ENCODE measurements at regions not wholly inside any gene's neighbourhood (a gene's known extent, or its start where the extent isn't known, plus 50 kb on each side); places are given as distances from the start of the nearest gene placed in this dataset.

DNA sequence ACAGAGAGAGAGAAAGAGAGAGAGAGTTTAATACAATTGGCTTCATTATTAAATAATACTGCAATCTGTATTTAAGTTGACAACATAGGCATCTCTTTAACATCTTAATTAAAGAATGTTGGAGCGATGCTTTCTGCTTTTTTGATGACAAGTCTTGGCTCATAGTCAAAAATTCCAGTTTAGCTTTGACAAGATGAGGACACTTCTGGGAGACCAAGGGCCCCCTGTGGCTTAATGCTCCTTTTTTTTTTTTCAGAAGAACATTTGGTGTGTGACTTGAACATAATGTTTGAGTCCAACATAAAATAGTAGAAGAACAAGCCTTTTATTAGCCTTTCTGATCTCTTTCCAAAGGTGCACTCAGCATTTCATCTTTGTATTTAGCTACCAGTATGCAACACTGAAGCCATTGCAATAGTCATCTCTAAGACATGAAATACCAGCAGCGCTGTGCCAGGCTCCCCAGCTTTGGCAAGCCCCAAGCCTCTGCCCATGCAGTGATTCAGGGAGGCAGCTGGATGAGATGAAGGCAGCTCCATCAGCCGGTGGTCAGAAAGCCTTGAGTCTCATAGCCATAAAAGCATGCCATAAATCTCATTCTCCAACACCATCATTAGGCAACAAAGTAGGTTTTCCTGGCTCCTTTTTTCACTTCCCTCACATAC lies 349.4 kb upstream of the SEMA6D start:
- no peak for DNase-seq (ENCODE audit: low read depth in 4 of 4, low spot score in 3 of 4)

DNA sequence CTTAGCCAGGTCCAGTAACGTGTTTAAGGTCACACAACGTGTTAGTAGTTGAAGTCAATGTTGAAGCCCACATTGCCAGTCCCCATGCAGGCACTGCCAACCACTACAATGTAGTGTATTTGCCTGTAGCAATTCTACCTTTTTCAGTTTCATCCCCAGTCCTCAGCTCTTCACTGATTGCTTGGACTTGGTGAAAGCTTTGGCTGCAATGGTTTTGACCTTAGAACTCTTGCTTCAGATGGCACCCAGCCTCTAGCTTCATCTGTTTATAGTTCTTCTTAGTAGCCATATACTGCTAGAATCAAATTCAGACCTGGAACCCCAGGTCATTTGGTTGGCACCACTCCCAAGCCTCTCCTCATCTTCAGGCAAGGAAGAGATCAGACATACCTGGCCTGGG lies 345.4 kb upstream of the SEMA6D start:
- no peak for DNase-seq (ENCODE audit: low read depth in 4 of 4, low spot score in 3 of 4)

DNA sequence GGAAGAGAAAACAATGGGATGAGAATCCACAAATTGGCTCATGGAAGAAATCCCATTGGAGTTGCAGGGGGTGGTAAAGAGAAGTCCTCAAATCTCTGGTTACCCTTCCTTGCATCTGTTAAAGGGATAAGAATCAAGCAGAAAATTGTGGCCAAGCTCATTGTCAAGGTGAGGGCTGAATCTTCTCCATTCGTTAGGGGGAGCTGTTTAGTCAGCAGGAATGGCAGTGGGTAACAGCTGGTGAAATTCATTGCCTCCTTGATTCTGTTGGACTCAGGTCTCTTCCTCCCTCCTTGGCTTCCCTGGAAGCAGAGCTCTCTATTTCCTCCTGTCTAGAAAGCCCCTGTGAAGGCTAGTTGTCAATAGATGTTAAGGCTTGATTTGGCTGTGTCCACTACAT lies 343.1 kb upstream of the SEMA6D start:
- DNase-seq (ENCODE audit: low read depth in 4 of 4, low spot score in 3 of 4), result no peak

DNA sequence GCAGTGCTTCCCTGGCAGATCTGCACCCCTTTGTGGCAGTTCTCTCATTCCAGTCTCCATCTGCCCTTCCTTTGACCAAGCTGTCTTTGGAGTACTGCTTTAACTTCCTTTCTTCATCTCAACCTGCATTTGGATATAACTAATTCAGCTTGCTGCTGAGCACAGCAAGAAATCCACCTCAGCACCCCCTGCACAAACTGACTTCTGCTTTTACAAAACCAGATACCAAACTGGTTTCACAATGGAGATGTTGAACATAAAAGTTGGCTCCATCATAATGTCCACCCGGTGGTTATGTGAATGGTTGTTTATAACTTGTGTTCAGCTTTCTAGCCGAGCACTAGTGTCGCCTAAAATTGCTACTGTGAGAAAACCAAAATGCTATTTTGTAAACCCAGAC lies 341.1 kb upstream of the SEMA6D start:
- no peak for DNase-seq (ENCODE audit: low read depth in 4 of 4, low spot score in 3 of 4)

DNA sequence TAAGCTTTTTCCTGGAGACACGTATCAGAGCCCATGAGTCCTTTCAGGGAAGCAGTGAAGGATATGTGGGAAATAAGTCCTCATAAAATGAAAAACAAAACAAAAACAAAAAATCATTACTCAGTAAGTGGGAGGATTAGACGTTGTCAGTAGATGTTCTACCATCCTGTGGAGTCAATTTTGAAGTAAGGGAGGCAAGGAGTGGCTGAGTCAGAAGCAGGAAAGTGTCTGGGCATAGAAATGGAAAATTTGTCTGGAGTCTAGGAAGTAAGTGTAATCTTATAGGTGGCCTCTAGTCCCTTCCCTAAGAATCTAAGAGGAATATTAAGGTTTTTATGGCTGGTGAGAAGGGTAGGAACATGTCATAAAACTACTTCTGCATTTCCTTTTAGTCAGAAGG lies 339.8 kb upstream of the SEMA6D start:
- DNase-seq (ENCODE audit: low read depth in 4 of 4, low spot score in 3 of 4), result no peak

DNA sequence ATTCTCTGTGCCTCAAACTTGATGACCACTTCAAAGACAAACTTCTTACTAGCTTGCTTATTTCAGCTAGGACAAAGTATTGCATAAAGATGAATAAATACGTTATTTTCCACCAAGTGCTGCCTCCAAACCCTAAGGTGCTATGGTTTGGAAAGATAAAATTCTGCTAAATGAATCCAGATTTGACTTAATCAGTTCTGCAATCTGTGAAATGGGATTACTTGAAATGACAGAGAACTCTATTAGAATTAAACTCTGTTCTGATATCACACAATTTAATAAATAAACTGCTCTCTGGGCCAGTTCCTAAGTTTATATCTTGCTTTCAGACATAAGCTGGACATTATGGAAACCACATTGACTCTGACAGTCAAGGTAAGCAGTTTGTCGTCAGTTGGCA lies 338.8 kb upstream of the SEMA6D start:
- DNase-seq (ENCODE audit: low read depth in 4 of 4, low spot score in 3 of 4), result no peak

DNA sequence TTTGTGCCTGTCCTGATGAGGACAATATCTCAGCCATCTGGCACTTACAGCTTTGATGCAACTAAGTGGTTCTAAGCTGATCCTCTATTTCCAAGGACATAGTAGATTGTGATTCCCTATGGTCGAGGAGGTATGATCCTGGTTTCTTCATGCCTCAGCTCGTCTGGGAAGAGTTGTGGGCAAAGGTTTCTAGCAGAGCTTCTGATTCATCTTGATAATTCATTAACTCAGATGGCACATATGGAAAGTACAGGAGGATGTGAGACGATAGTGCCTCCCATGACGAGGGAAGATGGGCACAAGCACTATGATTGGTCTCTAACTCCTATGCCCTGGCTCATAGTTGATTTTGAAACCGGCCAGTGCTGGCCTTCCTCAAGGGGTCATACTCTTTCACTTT lies 334.2 kb upstream of the SEMA6D start:
- DNase-seq (ENCODE audit: low read depth in 4 of 4, low spot score in 3 of 4), result no peak

DNA sequence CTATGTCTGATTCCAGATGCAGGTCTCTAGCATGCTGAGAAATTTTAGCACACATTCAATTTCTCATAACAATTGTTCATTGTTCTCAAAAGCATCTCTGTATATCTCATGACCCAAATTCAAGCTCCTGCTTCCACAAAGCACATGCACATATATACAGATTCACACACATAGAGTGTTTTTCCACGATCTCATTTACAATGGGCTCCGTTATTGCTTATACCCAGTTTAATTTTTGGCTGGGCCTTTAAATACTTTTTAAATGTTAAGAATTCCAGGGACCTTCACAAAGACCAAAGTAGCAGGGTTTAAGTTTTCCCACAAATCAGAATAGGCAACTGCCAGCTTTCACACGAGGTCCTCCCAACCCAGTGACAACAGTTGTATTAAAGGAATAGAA lies 333.5 kb upstream of the SEMA6D start:
- DNase-seq (ENCODE audit: low read depth in 4 of 4, low spot score in 3 of 4), result no peak

DNA sequence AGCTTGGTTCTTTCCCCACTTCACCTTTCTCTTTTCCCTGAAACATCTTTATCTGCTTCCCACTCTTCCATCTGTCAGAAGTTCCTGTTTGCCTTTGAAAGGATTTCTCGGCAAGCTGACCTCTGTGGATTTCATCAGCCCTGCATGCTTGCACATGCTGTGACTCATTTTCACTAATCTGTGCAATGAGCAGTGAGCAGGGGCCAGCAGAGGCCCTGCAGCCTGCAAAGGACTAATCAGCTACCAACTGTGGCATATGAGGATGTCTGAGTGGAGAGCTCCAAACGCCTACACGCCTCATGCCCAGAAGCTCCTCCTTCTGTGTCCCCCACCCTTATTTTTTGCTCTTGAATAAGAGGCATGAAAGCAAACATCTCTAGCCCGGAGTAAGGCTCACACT lies 333.0 kb upstream of the SEMA6D start:
- no peak for DNase-seq (ENCODE audit: low read depth in 4 of 4, low spot score in 3 of 4)

DNA sequence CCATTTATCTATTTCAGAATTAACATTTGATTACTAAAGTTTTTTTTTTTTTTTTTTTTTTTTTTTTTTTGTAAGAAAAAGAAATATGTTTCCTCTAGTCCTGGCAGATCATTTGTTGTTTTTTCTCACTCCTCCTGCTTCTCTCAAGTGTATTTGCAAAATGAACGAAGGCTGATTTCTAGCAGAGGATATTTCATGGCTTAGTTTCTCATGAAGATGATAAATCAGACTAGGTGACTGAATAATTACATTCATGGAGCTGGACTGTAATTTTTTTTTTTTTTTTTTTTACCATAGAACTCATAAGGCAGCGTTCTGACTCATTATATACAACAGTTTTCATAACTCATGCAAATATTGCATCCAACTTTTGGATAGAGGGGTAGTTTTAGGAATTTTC lies 332.5 kb upstream of the SEMA6D start:
- DNase-seq (ENCODE audit: low read depth in 4 of 4, low spot score in 3 of 4), result no peak

DNA sequence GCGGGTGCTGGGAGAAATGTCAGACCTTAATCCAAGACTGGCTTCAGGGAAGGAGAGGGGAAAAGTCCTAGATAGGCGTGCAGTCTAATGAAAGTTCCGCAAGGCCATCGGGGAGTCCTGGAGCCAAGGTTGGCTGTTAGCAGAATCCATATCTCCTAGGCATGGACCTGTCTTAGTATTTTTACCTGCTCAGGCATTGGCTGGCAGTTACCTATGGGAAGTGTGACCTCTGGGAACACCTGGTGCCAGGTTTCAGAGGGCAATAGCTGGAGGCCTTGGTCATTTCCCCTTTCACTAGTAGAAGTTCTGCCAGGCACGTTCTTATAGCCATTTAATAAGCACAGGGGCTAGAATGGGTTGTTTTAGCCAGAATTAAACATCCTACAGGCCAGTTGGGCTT lies 330.8 kb upstream of the SEMA6D start:
- no peak for DNase-seq (ENCODE audit: low read depth in 4 of 4, low spot score in 3 of 4)

DNA sequence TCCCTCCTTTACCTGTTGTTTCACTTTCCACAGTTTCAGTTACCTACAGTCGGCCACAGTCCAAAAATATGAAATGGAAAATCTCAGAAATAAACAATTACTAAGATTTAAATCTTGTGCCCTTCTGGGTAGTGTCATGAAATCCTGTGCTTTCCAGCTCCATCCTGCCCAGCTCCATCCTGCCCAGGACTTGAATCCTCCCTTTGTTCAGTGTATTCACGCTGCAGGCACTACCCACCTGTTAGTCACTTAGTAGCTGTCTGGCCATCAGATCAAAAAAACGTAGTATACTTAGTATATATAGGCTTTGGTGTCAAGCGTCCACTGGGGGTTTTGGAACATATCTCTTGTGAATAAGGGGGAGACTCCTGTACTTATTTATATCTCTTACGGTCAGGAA lies 329.0 kb upstream of the SEMA6D start:
- no peak for DNase-seq (ENCODE audit: low read depth in 4 of 4, low spot score in 3 of 4)

DNA sequence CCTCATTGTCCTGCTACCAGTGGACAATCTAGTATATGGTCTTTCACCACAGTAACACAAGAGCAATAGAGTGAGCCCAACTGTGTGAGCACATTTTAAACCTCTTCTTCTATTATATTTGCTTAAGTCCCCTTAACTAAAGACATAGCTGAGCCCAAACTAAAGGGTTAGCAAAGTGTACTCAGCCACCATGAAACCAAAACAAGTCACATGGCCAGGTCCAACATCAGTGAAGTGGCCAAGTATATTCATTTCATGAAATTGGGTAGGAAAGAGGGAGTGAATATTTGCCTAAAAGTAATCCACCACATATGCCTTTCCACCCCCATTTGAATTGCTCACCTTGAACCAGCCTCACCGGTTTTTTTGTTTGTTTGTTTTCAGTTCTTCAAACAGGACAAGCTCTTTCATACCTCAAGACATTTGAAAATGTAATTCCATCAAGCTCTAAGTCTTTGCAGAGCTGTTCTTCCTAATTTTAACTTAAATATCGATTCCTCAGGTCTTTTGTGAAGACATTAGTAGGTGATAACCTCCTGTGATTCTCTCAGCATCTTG lies 327.0 kb upstream of the SEMA6D start:
- DNase-seq (ENCODE audit: low read depth in 4 of 4, low spot score in 3 of 4), result no peak

DNA sequence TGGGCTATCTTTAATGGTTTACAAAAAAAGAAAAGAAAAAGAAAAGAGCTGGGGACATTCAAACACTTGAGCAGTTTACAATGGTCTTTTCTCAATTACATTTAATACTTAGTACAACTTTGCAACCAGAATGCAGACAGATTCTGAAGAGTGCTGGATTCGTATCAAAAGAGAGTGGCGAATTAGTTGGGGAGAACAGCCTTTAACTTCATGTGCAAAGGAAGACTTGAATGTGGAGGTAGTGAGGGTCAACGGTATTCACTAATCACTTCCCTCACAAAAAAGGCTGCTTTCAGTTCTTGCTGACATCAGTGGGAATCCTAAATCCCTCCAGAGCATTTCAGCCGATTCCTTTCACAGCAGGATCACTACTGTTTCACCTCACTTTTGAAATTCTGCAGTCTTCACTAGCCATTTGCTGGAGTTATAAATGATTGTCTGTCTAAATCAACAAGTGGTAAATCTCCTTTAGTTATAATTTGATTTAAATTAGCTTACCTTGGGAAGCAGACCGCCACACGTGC lies 323.0 kb upstream of the SEMA6D start:
- no peak for DNase-seq (ENCODE audit: low read depth in 4 of 4, low spot score in 3 of 4)

DNA sequence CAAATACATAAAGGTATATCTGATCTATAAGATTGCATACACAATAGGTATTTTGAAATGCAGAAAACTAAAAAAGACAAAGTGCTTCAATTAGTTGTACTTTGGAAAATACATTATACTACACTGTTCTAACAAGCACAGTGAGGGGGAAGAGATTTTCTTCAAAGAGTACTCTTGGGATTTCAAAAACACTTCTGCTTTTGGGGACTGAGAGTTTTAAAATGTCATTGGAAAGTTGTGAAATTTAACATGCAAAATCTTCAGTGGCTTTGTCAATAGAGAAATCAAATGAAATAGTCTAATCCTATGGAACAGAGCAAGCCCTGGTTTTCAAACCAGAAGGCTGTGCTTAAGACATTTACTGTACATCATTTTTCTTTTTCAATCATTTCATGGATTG lies 322.2 kb upstream of the SEMA6D start:
- no peak for DNase-seq (ENCODE audit: low read depth in 4 of 4, low spot score in 3 of 4)

DNA sequence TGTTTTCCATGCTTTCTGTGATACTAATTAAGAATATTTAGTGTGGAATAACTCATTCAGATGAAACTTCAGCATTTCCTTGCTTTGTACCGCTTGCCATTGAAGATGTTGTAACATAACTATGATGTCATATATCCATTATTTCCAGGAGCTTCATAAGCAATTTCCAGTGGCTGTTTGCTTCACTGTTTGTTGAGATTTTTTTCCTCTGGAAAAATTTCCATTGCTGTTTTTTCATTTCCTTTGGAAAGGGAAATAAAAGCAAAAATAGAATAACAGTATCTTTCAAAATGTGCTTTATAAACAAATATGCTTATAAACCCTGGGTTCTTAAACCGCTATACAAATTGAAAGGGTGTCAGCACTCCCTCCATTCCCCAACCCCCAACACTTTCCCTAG lies 319.6 kb upstream of the SEMA6D start:
- no peak for DNase-seq (ENCODE audit: low read depth in 4 of 4, low spot score in 3 of 4)

DNA sequence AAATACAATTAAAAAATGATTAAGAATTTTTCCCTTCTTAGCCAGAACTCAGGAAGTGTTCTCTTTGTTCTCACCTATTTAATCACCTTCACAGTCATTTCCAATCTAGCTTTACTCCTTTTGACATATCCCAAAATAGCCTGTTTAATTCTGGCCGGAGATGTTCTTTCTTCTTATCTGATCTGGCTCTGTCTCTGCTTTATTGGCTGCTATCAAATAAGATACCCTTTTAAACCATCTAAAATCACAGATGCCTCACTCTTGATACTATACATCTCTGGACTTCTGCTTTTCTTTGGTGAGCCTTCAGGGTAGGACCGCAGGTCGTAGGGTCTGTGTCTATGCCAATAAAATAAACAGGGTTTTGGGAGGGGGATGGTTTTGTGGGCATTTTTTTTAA lies 319.2 kb upstream of the SEMA6D start:
- DNase-seq (ENCODE audit: low read depth in 4 of 4, low spot score in 3 of 4), result no peak

DNA sequence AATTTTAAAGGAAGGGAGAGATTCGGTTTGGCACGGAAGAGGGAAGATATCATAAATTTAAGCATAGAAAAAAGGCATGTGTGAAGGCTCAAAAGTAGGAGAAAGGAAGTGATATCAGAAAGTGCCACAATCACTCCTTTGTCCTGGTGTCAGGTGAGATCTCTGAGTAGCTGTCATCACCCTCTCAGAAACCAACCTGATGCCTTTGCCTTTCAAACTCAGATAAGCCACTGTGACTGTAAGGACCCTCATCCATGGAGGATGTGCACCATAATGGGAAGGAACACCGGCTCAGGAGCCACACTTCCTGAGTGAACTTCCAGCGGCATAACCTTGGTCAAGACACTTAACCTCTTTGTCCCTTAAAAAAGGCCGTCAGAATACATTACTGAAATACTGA lies 318.7 kb upstream of the SEMA6D start:
- DNase-seq (ENCODE audit: low read depth in 4 of 4, low spot score in 3 of 4), result no peak

DNA sequence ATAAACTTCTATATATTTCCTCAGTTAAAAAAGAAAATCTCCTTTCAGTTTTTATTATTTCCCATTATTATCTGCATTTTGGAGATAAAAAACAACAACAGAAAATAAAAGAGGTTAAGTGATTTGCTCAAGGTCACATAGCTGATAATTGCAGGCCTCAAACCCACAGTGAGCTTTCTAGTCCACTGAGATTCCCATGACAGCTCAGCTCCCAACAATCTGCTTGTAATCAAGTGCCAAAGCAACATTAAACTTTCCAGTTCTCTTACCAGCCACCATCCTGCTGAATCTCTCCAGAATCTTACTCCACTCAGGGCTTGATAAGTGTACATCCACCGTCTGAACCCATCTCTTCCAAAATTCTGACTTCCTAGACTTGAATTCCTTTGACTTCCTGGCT lies 318.2 kb upstream of the SEMA6D start:
- no peak for DNase-seq (ENCODE audit: low read depth in 4 of 4, low spot score in 3 of 4)

DNA sequence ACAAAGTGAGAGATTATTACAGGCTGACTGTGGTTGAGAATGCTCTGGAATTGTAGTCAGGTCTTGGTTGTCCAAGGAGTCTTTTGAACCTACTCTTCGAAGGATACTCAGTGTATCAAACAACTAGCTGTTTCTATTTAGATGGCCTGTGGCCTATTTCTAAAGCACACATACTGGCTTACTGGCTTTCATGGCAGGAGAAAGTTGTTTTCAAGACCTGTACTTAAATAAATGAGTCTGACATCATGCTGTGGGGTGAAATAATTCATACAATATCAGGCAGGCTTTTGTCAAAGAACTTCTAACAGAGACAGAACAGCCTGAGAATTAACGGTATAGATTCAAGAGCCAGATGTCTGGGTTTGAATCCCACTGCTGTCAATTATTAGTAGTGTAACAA lies 316.7 kb upstream of the SEMA6D start:
- no peak for DNase-seq (ENCODE audit: low read depth in 4 of 4, low spot score in 3 of 4)

DNA sequence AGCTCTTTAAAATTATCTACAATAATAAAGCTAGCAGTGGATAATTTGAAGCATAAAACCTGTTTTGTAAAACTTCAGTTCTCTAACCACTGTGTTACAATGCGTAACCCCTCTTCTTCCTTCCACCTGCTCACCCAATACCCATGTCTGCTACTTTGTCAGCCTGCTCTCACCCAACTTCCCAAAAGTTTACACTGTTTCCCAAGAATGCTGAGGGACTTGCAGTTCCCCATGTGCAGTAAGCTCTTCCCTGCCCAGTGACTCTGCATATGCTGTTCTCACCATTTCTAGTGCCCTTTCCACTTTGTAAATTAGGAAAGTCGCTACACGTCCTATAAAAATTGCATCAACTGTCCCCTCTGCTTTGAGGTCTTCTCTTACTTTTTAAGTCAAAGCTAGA lies 315.9 kb upstream of the SEMA6D start:
- no peak for DNase-seq (ENCODE audit: low read depth in 4 of 4, low spot score in 3 of 4)

DNA sequence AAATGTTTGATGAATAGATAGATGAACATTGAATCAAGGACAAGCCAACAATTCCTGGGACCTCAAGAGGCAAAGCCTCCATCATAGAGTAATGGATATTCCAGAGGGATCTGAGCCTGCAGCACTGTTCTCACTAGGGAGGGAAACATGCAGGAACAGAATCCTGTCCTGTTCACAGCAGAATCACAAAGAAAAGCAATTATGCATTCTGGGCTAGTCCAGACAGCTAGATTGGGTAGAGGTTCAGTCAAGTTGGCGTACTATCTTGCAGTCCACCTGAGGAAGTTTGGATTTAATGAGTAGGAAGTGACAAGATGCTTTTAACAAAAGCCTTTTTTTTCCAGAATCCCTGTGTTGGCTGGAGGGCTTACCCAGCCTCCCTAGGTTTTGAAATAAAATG lies 314.5 kb upstream of the SEMA6D start:
- DNase-seq (ENCODE audit: low read depth in 4 of 4, low spot score in 3 of 4), result no peak

DNA sequence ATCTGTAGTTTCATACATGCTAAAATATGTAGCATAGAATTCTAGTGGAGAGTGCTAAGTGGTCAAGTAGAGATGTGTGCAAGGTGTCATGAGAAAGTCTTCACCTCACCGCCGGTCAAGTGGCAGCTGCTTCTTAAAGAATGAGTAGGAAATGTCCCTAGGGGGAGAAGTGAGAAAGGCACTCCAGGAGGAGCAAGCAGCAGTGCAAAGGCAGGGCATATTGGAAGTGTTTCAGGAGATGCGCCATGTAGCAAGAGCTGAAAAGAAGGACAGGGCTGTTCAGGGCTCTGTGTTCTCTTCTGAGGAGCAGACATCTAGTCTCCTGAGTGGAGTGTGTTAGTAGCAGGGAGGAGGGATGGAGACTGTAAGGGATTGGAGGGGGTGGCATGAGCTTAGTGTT lies 312.4 kb upstream of the SEMA6D start:
- DNase-seq (ENCODE audit: low read depth in 4 of 4, low spot score in 3 of 4), result no peak
